WTC11 (cell line): ENCODE measurements at regions not wholly inside any gene's neighbourhood (a gene's known extent, or its start where the extent isn't known, plus 50 kb on each side); places are given as distances from the start of the nearest gene placed in this dataset.

Experiments
- GABPB1 ChIP-seq: sonication (generic); formaldehyde crosslinking; IDR thresholded peaks from 2 replicates; pipeline ENCODE4 v1.8.1; 2023; ENCODE audit warnings: mild to moderate bottlenecking, missing genetic modification reagents
- JUN ChIP-seq: sonication (generic); formaldehyde crosslinking; IDR thresholded peaks from 2 replicates; pipeline ENCODE4 v1.8.0; 2023; ENCODE audit warnings: mild to moderate bottlenecking, missing genetic modification reagents
- NFYB ChIP-seq: sonication (generic); formaldehyde crosslinking; conservative IDR thresholded peaks from 2 replicates; pipeline ENCODE4 v1.8.0; 2022; ENCODE audit warnings: low read depth, missing genetic modification reagents
- SP1 ChIP-seq: sonication (generic); formaldehyde crosslinking; conservative IDR thresholded peaks from 2 replicates; pipeline ENCODE4 v1.8.1; 2022; ENCODE audit warnings: missing genetic modification reagents
- TEAD4 ChIP-seq: sonication (generic); formaldehyde crosslinking; IDR thresholded peaks from 2 replicates; pipeline ENCODE4 v1.8.0; 2022; ENCODE audit warnings: mild to moderate bottlenecking, missing genetic modification reagents
- TF ChIP-seq, protein P1 (sequence below): sonication (generic); formaldehyde crosslinking; IDR thresholded peaks from 2 replicates; pipeline ENCODE4 v1.8.1; 2023; ENCODE audit warnings: mild to moderate bottlenecking, missing genetic modification reagents
- TF ChIP-seq, protein P2 (sequence below): fragments of 200-600 bp; IDR thresholded peaks from 2 replicates; pipeline ENCODE4 v1.8.0; 2022; ENCODE audit warnings: antibody characterized with exemption
- TF ChIP-seq, protein P3 (sequence below): sonication (generic); formaldehyde crosslinking; IDR thresholded peaks from 2 replicates; pipeline ENCODE4 v1.8.1; 2023; ENCODE audit warnings: mild to moderate bottlenecking, missing genetic modification reagents, moderate library complexity
- TF ChIP-seq, protein P4 (sequence below): sonication (generic); formaldehyde crosslinking; IDR thresholded peaks from 2 replicates; pipeline ENCODE4 v1.8.1; 2022; ENCODE audit warnings: mild to moderate bottlenecking, moderate library complexity, missing genetic modification reagents
- TF ChIP-seq, protein P5 (sequence below): sonication (generic); formaldehyde crosslinking; IDR thresholded peaks from 2 replicates; pipeline ENCODE4 v1.8.0; 2022; ENCODE audit warnings: mild to moderate bottlenecking, missing genetic modification reagents
- TF ChIP-seq, protein P6 (sequence below): sonication (generic); formaldehyde crosslinking; conservative IDR thresholded peaks from 2 replicates; pipeline ENCODE4 v1.8.1; 2023; ENCODE audit warnings: mild to moderate bottlenecking, low read depth, missing genetic modification reagents, moderate library complexity
- TF ChIP-seq, protein P7 (sequence below): sonication (generic); formaldehyde crosslinking; IDR thresholded peaks from 2 replicates; pipeline ENCODE4 v1.8.0; 2022; ENCODE audit warnings: mild to moderate bottlenecking, missing genetic modification reagents
- TF ChIP-seq, protein P8 (sequence below): sonication (generic); formaldehyde crosslinking; IDR thresholded peaks from 2 replicates; pipeline ENCODE4 v1.8.0; 2022; ENCODE audit warnings: mild to moderate bottlenecking, missing genetic modification reagents

DNA sequence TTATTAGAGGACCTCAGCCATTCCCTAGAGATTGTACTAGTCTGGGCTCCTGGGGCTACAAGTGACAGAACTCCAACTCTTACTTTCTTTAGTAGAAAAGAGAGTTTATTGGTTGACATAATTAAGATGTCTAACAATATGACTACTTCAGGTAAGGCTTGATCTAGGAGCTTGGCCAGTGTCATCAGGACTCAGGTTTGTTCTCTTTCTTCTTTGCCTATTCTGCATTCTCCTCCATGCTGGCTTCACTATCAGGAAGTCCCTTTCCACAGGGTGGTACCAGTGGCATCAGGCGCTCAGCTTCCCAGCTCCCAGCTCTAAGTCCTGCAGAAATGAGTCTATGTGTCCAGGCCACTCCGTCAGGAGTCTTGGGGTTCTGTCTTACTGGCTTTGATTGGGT lies 286.1 kb upstream of the EEF2KMT start:
- TF ChIP-seq, protein P1, sequence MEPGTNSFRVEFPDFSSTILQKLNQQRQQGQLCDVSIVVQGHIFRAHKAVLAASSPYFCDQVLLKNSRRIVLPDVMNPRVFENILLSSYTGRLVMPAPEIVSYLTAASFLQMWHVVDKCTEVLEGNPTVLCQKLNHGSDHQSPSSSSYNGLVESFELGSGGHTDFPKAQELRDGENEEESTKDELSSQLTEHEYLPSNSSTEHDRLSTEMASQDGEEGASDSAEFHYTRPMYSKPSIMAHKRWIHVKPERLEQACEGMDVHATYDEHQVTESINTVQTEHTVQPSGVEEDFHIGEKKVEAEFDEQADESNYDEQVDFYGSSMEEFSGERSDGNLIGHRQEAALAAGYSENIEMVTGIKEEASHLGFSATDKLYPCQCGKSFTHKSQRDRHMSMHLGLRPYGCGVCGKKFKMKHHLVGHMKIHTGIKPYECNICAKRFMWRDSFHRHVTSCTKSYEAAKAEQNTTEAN (CRISPR knock-in tag) = no peak
- TF ChIP-seq, protein P2, sequence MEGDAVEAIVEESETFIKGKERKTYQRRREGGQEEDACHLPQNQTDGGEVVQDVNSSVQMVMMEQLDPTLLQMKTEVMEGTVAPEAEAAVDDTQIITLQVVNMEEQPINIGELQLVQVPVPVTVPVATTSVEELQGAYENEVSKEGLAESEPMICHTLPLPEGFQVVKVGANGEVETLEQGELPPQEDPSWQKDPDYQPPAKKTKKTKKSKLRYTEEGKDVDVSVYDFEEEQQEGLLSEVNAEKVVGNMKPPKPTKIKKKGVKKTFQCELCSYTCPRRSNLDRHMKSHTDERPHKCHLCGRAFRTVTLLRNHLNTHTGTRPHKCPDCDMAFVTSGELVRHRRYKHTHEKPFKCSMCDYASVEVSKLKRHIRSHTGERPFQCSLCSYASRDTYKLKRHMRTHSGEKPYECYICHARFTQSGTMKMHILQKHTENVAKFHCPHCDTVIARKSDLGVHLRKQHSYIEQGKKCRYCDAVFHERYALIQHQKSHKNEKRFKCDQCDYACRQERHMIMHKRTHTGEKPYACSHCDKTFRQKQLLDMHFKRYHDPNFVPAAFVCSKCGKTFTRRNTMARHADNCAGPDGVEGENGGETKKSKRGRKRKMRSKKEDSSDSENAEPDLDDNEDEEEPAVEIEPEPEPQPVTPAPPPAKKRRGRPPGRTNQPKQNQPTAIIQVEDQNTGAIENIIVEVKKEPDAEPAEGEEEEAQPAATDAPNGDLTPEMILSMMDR = no peak
- no peak for TF ChIP-seq TEAD4
- TF ChIP-seq GABPB1 (CRISPR knock-in tag) = no peak
- no peak for TF ChIP-seq SP1 (CRISPR knock-in tag)
- TF ChIP-seq, protein P3, sequence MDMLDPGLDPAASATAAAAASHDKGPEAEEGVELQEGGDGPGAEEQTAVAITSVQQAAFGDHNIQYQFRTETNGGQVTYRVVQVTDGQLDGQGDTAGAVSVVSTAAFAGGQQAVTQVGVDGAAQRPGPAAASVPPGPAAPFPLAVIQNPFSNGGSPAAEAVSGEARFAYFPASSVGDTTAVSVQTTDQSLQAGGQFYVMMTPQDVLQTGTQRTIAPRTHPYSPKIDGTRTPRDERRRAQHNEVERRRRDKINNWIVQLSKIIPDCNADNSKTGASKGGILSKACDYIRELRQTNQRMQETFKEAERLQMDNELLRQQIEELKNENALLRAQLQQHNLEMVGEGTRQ (CRISPR knock-in tag) = no peak
- TF ChIP-seq, protein P4, sequence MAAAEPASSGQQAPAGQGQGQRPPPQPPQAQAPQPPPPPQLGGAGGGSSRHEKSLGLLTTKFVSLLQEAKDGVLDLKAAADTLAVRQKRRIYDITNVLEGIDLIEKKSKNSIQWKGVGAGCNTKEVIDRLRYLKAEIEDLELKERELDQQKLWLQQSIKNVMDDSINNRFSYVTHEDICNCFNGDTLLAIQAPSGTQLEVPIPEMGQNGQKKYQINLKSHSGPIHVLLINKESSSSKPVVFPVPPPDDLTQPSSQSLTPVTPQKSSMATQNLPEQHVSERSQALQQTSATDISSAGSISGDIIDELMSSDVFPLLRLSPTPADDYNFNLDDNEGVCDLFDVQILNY = no peak
- no peak for TF ChIP-seq NFYB (CRISPR knock-in tag)
- TF ChIP-seq, protein P5, sequence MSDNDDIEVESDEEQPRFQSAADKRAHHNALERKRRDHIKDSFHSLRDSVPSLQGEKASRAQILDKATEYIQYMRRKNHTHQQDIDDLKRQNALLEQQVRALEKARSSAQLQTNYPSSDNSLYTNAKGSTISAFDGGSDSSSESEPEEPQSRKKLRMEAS (CRISPR knock-in tag) = no peak
- TF ChIP-seq, protein P6, sequence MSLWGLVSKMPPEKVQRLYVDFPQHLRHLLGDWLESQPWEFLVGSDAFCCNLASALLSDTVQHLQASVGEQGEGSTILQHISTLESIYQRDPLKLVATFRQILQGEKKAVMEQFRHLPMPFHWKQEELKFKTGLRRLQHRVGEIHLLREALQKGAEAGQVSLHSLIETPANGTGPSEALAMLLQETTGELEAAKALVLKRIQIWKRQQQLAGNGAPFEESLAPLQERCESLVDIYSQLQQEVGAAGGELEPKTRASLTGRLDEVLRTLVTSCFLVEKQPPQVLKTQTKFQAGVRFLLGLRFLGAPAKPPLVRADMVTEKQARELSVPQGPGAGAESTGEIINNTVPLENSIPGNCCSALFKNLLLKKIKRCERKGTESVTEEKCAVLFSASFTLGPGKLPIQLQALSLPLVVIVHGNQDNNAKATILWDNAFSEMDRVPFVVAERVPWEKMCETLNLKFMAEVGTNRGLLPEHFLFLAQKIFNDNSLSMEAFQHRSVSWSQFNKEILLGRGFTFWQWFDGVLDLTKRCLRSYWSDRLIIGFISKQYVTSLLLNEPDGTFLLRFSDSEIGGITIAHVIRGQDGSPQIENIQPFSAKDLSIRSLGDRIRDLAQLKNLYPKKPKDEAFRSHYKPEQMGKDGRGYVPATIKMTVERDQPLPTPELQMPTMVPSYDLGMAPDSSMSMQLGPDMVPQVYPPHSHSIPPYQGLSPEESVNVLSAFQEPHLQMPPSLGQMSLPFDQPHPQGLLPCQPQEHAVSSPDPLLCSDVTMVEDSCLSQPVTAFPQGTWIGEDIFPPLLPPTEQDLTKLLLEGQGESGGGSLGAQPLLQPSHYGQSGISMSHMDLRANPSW (CRISPR knock-in tag) = no peak
- TF ChIP-seq, protein P7, sequence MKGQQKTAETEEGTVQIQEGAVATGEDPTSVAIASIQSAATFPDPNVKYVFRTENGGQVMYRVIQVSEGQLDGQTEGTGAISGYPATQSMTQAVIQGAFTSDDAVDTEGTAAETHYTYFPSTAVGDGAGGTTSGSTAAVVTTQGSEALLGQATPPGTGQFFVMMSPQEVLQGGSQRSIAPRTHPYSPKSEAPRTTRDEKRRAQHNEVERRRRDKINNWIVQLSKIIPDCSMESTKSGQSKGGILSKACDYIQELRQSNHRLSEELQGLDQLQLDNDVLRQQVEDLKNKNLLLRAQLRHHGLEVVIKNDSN (CRISPR knock-in tag) = no peak
- no peak for TF ChIP-seq JUN
- TF ChIP-seq, protein P8, sequence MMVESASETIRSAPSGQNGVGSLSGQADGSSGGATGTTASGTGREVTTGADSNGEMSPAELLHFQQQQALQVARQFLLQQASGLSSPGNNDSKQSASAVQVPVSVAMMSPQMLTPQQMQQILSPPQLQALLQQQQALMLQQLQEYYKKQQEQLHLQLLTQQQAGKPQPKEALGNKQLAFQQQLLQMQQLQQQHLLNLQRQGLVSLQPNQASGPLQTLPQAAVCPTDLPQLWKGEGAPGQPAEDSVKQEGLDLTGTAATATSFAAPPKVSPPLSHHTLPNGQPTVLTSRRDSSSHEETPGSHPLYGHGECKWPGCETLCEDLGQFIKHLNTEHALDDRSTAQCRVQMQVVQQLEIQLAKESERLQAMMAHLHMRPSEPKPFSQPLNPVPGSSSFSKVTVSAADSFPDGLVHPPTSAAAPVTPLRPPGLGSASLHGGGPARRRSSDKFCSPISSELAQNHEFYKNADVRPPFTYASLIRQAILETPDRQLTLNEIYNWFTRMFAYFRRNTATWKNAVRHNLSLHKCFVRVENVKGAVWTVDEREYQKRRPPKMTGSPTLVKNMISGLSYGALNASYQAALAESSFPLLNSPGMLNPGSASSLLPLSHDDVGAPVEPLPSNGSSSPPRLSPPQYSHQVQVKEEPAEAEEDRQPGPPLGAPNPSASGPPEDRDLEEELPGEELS (CRISPR knock-in tag) = no peak
